Retinal pigment epithelial cell (primary cell): ENCODE measurements at regions not wholly inside any gene's neighbourhood (a gene's known extent, or its start where the extent isn't known, plus 50 kb on each side); places are given as distances from the start of the nearest gene placed in this dataset.

ENCODE experiments used
- DNase-seq: peaks from one replicate; pipeline ENCODE4 v3.0.0-alpha.2; 2010; ENCODE audit warnings: low read depth
- H3K4me3 ChIP-seq: 2 replicates; pipeline ENCODE4 v1.5.1; 2011; ENCODE audit warnings: mild to moderate bottlenecking, low read length, control low read depth, moderate library complexity
- CTCF ChIP-seq: conservative IDR thresholded peaks from 2 replicates; pipeline ENCODE4 v1.5.1; 2011; ENCODE audit warnings: low read depth, low read length, control low read depth, inconsistent platforms

DNA sequence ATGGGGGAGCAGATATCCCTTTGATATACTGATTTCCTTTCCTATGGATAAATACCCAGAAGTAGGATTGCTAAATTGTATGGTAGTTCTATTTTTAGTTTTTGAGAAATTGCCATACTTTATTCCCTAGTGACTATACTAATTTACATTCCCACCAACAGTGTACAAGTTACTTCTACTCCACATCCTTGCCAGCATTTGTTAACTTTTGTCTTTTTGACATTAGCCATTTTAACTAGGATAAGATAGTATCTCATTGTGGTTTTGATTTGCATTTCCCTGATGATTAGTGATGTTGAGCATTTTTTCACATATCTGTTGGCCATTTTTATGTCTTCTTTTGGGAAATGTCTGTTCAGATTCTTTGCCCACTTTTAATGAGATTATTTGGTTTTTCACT is 620.6 kb upstream of the CAMK1G start:
- TF ChIP-seq CTCF: no peak
- no peak for DNase-seq
- no peak overlapping the region for H3K4me3 ChIP-seq

DNA sequence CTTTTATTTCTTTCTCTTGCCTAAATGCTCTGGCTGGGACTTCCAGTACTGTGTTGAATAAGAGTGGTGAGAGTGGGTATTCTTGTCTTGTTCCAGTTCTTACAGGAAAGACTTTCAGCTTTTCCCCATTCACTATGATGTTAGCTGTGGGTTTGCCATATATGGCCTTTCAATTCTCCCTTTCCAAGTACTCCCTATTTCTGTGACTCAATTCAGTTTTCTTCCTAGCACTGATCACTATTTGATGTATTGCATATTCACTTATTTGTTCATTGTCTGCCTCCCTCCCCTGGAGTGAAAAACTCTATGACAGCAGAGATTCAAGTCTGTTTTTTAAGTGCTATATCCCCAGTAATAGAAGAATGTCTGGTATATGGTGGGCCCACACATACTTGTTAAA is 618.2 kb upstream of the CAMK1G start:
- TF ChIP-seq CTCF: no peak
- no peak for DNase-seq
- H3K4me3 ChIP-seq: no peak overlapping the region

DNA sequence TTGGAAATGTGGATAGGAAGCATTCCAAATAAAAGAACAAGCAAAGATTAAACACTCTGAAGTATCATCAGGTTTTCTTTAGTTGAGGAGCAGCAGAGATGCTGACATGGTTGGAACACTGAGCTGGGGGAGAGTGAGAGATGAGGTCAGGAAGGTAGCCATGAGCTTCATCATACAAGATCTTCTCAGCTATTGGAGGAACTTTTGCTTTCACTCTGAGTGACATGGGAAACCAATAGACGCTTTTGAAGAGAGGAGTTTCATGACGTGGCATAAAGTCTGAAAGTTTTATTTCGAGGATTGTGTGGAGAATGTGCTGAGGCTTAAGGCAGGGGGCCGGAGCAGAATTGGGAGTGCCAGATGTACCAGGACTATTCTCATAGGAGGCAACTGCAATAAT is 616.2 kb upstream of the CAMK1G start:
- H3K4me3 ChIP-seq: no peak overlapping the region
- DNase-seq: no peak
- no peak for TF ChIP-seq CTCF

DNA sequence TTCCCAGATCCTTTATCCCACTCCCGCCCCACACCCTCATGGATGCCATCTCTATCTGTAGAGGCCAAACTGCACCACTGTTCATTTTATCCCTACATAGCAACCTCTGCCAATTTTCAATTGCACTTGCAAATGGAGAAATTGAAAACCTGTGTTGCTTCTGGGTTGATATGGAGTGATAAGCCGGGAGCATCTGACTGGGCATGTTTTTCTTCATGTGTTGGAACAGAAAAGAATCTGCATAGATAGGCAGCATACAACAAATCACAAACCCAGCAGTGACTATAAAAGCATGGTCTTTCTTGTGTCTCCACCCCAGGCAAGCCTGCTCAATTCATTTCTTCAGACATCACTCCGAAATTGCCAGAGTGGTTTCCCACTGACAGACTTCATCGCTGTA is 608.8 kb upstream of the CAMK1G start:
- H3K4me3 ChIP-seq: no peak overlapping the region
- DNase-seq: no peak
- TF ChIP-seq CTCF: no peak

DNA sequence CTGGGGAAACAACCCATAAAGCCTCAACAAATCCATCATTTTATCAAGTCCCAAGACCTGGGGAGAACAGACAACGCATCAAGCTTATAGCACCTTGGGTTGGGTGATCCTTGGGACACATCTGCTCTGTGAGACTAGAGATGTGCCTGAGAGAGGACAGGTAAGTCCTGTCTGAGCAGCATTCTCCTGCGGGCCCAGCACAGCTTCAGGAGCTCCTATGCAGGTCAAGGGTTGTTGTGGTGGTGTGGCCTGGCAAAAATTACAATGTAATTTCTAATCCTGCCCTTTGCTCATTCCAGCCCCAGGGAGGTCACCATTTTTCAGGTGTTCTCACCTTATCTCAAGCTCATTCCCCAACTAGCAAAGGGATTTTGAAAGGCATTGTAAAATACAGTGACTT is 608.1 kb upstream of the CAMK1G start:
- no peak for TF ChIP-seq CTCF
- DNase-seq: no peak
- no peak overlapping the region for H3K4me3 ChIP-seq

- TF ChIP-seq CTCF: no peak
- no peak overlapping the region for H3K4me3 ChIP-seq
- DNase-seq: no peak
Observed at GRCh38 chr1:208977012-208977411, 606.5 kb upstream of the CAMK1G start.

DNA sequence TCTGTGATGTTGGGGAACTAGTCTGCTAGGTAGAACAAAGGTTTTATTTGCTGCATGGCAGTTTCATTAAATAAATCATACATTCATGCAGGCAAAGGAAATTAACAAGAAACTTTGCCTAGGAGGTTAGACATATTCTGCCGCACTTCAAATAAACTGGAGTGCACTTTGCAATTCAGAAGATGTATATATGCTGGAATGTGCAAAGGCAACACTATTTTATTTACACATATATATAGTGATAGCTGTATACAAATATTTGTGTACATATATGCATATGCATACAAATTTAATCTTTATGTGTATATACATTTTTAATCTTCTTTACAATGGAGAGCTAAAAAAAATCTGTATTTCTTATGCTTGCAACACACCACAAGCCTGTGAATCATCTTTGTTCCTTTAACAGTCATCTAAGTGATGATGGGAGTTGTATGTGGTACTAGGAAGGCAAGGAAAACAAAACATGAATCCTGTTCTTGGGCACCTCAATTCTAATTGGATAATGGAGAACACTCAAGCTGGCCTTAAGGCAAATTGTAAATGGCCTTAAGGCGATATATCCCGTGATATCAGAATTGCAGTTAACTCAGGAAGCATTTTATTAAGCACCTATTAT is 605.8 kb upstream of the CAMK1G start:
- no peak for DNase-seq
- no peak for TF ChIP-seq CTCF
- H3K4me3 ChIP-seq: no peak overlapping the region
